GM18499 (cell line): ENCODE measurements at regions not wholly inside any gene's neighbourhood (a gene's known extent, or its start where the extent isn't known, plus 50 kb on each side); places are given as distances from the start of the nearest gene placed in this dataset.

Experiments
- ATAC-seq: cut with Tn5 transposase; IDR thresholded peaks from one replicate; pipeline ENCODE4 v1.9.1; 2021; ENCODE audit warnings: moderate number of reproducible peaks; ENCODE audit not compliant: insufficient read depth, unreplicated experiment

GRCh38 chr9:20016611-20017010 lies 227.8 kb upstream of the SLC24A2 start:
- no peak for ATAC-seq

- ATAC-seq: peak; percentile 81
Observed at GRCh38 chr9:20015427-20015931, 226.6 kb upstream of the SLC24A2 start.

- ATAC-seq: no peak
Observed at GRCh38 chr9:20014168-20014567, 225.3 kb upstream of the SLC24A2 start.

- ATAC-seq: no peak
Observed at GRCh38 chr9:20012232-20012631, 223.4 kb upstream of the SLC24A2 start.

GRCh38 chr9:20009606-20010005 lies 220.8 kb upstream of the SLC24A2 start:
- no peak for ATAC-seq

GRCh38 chr9:20002011-20002410 lies 213.2 kb upstream of the SLC24A2 start:
- ATAC-seq: no peak

- ATAC-seq: no peak
Observed at GRCh38 chr9:20001058-20001457, 212.2 kb upstream of the SLC24A2 start.

- peak; percentile 86 for ATAC-seq
Observed at GRCh38 chr9:19999491-20000057, 210.7 kb upstream of the SLC24A2 start.

- ATAC-seq: peak; percentile 30
Observed at GRCh38 chr9:19998823-19999455, 210.1 kb upstream of the SLC24A2 start.

GRCh38 chr9:19998153-19998552 lies 209.3 kb upstream of the SLC24A2 start:
- no peak for ATAC-seq

GRCh38 chr9:19995619-19996018 lies 206.8 kb upstream of the SLC24A2 start:
- no peak for ATAC-seq

- no peak for ATAC-seq
Observed at GRCh38 chr9:19994296-19994695, 205.5 kb upstream of the SLC24A2 start.

- no peak for ATAC-seq
Observed at GRCh38 chr9:19992556-19992955, 203.7 kb upstream of the SLC24A2 start.

- no peak for ATAC-seq
Observed at GRCh38 chr9:19989213-19989612, 200.4 kb upstream of the SLC24A2 start.

- ATAC-seq: no peak
Observed at GRCh38 chr9:19988281-19988680, 199.4 kb upstream of the SLC24A2 start.

GRCh38 chr9:19985081-19985480 lies 196.2 kb upstream of the SLC24A2 start:
- no peak for ATAC-seq

- no peak for ATAC-seq
Observed at GRCh38 chr9:19976226-19976625, 187.4 kb upstream of the SLC24A2 start.

GRCh38 chr9:19975499-19975898 lies 186.7 kb upstream of the SLC24A2 start:
- no peak for ATAC-seq

- no peak for ATAC-seq
Observed at GRCh38 chr9:19969721-19970120, 180.9 kb upstream of the SLC24A2 start.

GRCh38 chr9:19967888-19968459 lies 179.1 kb upstream of the SLC24A2 start:
- no peak for ATAC-seq

GRCh38 chr9:19967216-19967887 lies 178.5 kb upstream of the SLC24A2 start:
- ATAC-seq: no peak
